SHP77 treated with DMSO at 0.1 percent for 48 hours (cell line): ENCODE measurements at regions not wholly inside any gene's neighbourhood (a gene's known extent, or its start where the extent isn't known, plus 50 kb on each side); places are given as distances from the start of the nearest gene placed in this dataset.

Source experiments
- DNase-seq: peaks from one replicate; lab custom pipeline; 2025; lab: John Stamatoyannopoulos, UW

GRCh38 chr12:116484807-116485206 lies 74.4 kb upstream of the MAP1LC3B2 start:
- DNase-seq: no peak

- no peak for DNase-seq
Observed at GRCh38 chr12:116489116-116489515, 70.1 kb upstream of the MAP1LC3B2 start.

GRCh38 chr12:116490471-116490870 lies 68.7 kb upstream of the MAP1LC3B2 start:
- no peak for DNase-seq

- no peak for DNase-seq
Observed at GRCh38 chr12:116492703-116493324, 66.4 kb upstream of the MAP1LC3B2 start.

- DNase-seq: no peak
Observed at GRCh38 chr12:116495260-116495659, 63.9 kb upstream of the MAP1LC3B2 start.

- no peak for DNase-seq
Observed at GRCh38 chr12:116497051-116497591, 62.1 kb upstream of the MAP1LC3B2 start.

DNA sequence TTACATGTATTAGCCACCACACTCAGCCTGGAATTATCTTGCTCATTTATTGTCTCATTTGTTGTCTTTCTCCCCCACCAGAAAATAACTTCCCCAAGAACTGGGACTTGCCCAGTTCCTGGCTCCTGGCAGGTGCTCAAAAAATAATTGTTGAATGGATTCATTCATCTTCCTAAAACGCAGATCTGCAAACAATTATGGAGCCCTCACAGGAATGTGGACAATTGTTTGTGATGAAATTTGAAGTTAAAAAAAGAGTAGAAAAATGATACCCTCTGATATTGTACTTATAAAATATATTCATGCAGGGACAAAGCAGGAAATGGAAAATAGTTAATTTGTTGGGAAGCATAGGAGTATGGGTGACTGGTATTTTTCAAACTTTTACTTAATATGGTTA lies 60.7 kb upstream of the MAP1LC3B2 start:
- no peak for DNase-seq

GRCh38 chr12:116502141-116502725 lies 56.9 kb upstream of the MAP1LC3B2 start:
- no peak for DNase-seq

DNA sequence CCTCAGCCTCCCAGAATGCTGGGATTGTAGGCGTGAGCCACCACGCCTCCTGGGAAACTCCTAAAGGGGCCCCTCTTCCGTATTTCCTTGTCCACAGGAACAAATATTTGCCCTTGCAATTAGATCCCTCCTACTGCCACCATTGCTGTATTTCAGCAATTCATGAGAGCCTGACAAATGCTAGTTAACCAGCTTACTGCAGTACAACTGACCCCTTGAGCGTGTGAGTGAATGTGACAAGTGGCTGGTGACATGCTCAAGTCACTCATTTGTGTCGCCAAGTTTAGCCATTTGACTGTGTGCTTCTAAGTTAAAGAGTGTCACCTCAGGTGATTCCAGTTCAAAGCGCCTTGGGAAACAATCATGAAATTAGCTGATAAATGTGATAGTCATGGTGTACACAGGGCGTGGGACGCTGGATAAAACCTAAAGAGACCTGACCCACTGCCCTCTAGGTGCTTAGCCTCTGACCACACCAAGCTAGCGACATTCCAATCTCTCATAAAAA lies 56.1 kb upstream of the MAP1LC3B2 start:
- DNase-seq: no peak

DNA sequence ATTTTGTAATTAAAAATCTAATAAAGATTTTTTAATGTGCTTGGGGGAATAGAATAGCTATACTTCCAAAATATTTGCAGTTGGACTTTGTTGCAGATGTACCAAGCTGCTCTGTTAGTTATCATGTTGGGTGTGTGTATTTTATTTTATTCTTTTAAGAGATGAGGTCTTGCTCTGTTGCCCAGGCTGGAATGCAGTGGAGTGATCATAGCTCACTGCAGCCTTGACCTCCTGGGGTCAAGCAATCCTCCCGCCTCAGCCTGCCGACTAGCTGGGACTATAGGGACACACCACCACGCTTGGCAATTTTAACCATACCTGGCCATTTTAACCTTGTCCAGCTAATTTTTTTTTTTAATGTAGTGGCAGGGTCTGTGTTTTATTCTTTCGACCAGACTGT lies 54.7 kb upstream of the MAP1LC3B2 start:
- DNase-seq: no peak

GRCh38 chr12:116506697-116507064 lies 52.5 kb upstream of the MAP1LC3B2 start:
- DNase-seq: no peak

GRCh38 chr12:116508145-116509121 lies 50.7 kb upstream of the MAP1LC3B2 start:
- no peak for DNase-seq
